D341Med (cell line): ENCODE measurements at regions not wholly inside any gene's neighbourhood (a gene's known extent, or its start where the extent isn't known, plus 50 kb on each side); places are given as distances from the start of the nearest gene placed in this dataset.

ENCODE experiments used
- DNase-seq: peaks from one replicate; pipeline ENCODE4 v3.0.0; 2012; ENCODE audit warnings: low spot score

DNA sequence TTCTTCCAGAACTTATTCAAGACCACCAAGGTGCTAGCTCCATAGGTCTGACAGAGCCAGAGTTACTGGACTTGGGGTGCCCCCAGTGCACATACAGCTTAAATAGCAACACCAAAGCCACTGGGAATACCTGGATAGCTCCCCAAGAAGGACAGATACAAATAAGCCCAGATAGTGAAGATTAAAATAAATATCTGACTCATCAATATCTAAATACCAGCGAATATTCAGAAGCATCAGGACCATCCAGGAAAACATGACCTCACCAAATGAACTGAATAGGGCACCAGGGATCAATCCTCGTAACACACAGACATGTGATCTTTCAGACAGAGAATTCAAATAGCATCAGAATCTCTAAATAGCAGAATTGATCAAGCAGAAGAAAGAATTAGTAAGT is 931.6 kb downstream of the OTOL1 start:
- DNase-seq = no peak

DNA sequence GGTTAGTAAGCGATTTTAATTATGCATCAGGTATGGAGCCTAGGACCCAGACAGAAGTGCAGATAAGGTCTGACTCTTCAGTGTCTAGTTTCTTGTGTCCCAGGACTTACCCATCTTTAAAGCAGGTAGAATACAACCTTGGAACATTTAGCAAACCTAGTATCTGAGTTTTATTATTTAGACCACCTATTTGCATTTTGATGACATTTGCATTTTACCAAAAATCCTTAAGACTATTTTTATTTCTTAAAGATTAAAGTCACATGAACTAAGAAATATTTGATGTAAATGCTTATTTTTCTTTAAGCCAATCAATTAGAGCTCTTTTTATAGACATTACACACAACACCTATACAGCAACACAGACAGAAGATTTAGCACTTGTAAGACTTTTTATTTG is 939.1 kb downstream of the OTOL1 start:
- no peak for DNase-seq

DNA sequence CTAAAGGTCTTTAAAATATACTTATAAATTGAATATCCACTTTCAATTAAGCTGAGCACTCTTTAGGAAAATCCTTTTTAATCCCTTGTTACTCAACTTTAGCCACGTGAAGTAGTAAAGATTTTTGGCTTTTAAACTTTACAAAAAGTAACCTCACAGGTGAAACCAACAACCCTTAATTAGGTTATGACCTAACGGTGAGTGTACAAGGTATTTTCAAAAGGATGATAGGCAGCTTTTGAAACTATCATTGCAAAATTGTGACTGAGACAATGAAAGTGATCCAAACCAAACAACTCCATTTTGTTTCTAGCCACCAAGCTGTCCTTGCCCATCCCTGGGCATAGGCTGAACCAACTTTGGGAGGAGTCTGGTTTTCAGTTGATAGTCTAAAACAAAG is 940.2 kb downstream of the OTOL1 start:
- no peak for DNase-seq

DNA sequence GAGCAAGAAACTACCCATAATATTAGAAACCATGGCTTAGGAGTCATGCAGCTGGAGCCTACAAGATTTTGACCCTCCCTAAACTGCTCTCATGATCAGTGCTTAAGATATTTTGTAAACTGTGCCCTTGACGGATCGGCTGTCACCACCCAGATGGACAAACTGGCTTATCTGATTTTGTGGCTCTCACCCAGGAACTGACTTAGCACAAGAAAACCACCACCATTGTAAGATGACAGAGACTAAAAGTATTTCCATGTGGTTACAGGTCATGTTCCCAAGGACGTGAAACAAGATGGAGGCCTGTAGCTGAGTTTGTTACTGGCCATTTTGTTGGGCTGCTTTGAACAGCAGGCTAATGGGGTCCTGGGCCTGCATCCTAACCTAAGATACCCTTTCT is 940.9 kb downstream of the OTOL1 start:
- DNase-seq = no peak

DNA sequence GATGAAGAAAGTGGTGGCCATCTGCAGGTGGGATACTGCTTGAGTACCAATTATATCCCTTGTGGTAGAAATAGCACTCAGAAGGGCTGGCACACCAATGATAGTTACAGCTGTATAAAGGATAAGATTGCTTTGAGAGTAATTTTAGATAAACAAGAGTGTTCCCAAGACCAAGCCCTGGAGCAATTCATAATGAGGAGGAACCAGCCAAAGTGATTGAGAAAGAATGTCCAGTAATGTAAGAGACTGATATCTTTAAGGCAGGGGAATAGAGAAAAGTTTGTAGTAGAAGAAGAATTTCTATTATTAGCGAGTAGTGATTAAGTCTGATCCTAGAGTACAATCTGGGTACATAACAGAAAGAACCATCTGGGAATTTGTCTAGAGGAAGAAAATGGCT is 945.1 kb downstream of the OTOL1 start:
- no peak for DNase-seq

DNA sequence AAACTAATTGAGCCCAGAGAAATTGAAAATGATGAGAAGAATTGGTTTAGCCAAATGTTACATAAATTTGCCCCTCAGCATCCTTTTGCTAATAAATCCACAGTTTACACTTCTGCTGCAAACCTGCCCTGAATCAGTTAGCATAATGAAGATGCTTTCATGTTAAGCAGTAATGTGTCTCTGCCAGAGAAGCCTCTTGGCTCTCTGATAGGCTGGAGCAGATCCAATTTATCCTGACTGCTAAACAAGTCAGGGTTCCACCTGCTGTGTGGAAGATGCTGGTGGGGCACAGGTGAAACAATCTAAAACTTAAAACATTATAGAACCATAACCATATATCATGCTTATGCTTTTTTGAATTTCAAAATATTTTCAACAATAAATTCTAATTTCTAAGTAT is 946.8 kb downstream of the OTOL1 start:
- DNase-seq = no peak

DNA sequence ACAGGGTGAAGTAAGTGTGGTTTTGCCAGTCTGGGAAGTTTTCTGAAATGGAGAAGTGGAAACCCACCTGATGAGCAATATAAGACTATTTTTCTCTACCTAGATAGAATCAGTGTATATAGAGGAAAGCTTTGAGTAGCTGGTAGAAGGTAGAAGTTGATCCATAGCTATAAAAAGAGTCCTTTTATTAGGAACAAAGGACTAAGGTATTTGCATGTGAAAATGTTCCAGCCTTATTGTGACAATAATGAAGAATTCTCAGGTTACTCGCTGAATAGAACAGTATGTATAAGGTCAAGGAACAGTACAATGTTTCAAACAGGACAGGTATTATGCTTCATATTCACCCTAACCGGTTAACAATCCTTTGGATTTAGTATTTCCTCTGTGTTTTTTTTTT is 972.2 kb downstream of the OTOL1 start:
- no peak for DNase-seq

DNA sequence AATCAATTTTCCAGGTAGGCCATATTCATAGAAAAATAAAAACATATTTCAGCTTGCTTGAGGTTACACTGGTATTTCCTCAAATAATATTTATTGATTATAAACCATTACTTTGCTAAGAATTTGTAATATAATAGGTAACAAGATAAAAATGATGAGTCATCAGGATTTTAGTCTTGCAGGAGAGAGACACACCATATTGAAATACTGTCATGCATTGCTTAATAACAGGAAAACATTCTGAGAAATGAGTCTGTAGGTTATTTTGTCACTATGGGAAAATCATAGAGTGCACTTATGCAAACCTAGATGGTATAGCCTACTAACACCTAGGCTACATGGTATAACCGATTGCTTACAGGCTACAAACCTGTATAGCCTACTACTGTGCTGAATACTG is 990.5 kb downstream of the OTOL1 start:
- DNase-seq = no peak

DNA sequence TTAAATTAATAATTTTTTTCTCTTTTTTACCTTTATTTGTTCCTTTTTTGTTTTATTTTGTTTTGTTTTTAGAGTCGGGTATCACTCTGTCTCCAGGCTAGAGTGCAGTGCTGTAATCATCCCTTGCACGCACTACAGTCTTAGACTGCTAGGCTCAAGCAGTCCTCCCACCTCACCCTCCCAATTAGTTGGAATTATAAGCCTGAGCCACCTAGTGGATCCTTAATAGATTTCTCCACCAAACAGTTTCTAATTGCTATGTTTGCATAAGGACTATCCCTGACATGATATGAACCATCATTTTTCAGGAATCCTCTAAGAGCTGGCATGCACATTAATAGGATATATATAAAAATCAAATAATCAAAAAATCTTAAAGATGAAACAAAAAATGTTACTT is 993.2 kb downstream of the OTOL1 start:
- peak; percentile 37 for DNase-seq

DNA sequence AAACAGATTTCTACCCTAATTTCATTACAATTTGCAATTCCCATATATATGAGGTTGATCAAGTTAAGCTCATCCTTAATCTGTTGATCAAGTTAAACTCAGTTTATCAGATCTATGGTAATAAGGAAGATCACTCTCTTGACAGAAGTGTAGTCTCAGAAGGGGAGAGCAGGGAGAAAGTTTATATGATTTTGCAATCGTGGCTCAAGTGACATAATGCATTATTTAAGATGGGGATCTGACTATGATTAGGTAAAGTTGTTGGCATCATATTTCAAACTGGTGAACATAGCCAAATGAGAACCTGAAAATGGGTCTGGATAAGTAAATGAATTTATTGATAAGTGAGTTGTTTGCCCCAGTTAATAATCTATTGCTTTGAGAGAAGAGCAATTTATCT is 995.3 kb downstream of the OTOL1 start:
- DNase-seq = no peak

DNA sequence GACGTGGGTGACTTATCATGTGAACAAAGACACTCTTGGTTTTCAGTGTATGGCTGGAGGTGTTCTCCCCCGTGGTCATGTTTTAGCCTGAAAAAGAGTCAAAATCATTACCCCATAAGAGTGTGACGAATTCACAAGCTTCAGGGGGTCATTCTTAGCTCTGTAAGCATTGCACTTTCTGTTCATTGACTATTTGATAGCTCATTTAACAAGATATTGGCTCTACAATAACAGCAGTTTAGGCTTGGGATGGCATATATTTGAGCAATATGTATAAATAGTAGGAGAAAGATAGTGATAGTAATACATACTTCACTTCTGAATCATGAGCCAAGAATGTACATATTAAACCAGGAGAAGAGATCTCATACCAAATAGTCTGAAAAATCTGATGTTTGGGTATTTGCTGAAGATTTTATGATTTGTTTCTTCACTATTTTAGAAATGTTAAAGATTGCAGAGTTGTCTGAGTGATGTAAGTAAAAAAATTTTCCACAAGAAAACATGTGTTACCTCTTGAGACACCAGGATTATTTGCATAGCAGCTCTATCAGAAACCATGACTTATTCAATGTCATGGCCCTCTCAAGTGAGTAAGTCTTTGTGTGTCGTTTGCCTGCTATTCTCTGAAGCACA is 996.0 kb downstream of the OTOL1 start:
- no peak for DNase-seq

DNA sequence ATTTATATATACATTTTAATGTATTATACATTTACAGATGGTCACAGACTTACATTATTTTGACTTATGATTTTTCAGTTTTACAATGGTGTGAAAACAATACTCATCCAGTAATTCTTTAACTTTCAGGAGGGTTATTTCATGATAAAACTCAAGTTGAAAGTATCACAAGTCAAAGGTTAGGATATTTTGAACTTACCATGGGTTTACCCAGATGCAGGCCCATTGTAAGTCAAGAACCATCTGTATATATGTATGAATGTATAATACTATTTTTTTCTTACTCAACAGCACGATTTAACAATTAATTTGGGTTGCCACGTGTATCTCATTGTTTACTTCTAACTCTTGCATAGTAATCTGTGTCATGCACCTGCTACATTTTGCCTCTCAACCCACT is 1002.0 kb downstream of the OTOL1 start:
- no peak for DNase-seq

DNA sequence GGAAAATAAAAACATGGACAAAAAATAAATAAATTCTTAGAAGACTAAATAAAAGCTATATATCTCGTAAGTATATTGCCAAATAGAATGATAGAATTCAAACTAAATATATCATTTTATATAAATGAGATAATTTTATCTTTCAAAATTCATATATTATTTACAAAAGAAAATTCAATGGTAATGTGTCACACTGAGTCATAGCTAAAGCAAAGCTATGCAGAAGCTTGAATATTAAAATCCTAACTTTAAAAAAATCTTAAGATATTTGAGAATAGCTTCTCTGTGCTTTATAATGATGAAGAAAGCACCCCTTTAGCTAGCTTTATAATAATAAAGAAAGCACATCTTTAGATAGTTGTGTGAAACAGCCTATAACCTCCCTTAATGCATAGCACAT is 1010.8 kb downstream of the OTOL1 start:
- DNase-seq = no peak

DNA sequence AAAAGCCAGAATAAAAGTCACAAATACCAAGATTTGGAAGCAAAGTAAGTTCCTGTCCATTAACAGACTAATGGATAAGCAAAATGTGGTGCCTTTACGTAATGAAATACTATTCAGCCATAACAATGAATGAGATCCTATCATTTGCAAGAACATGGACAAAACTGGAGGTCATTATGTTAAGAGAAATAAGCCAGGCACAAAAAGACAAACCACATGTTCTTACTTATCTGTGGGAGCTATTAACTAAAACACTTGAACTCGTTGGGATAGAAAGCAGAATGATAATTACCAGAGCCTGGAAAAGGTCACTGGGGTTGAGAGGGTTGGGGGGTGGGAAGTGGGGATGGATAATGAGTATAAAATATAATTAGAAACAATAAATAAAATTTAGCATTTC is 1015.9 kb downstream of the OTOL1 start:
- no peak for DNase-seq

DNA sequence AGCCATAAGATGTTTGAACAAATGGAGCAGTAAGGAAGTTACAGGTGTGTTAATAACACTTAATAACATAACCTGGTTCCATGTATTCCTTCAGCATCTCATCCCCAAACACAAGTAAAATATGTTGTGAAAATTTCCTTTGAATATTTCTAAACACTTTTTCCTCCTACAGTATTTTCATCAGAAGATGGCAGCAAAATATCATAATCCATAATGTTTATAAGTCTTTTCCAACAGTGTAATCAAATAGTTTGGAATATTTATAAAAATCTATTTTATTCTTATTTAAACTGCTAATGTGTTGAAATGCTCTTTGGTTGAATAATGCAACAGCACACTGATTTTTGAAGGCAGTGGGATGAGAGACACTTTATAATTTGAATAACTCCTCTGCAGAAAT is 1020.5 kb downstream of the OTOL1 start:
- DNase-seq = no peak

DNA sequence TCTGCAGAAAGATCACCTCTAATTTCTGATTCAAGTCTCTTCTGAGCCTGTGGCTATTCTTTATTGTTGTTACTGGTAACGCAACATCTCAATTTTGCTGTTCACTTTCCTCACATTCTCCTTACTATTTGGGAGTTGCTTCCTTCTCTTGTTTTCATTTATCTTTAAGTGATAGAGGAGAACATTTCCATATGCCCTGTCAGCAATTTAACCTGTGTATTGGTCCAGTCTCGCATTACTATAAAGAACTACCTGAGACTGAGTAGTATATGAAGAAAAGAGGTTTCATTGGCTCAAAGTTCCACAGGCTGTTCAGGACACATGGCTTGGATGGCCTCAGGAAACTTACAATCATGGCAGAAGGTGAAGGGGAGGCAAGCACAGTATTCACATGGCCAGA is 1025.1 kb downstream of the OTOL1 start:
- no peak for DNase-seq

DNA sequence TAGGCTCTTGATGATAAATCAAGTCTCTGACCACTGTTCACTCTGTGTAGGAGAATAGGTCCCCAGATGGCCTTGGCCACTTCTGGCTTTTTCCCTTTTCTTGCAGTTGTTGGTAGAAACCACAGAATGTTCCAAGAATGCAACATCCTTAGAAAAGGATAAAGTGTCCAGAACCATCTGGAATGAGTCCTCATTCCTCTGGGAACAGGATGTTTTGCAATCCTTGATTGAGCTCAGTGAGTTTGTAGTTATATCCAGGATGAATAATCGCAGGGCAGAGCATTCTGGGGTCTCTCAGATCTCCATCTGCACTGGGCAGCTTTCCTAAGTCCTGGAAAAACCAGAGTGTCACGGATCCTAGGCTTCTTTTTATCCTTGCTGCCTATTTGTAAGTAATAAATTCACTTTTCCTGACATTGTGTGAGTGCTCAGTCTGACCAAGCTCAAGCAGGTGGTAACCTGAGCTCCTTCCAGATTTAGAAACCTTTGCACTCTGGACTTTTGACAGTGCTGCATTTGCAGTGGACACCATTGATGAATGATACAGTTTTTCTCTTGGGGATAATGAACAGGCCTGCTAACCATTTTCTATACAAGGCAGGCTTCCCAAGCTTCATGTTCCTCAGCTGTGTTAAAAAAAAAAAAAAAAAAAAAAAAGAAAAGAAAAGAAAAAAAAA is 1028.6 kb downstream of the OTOL1 start:
- no peak for DNase-seq

DNA sequence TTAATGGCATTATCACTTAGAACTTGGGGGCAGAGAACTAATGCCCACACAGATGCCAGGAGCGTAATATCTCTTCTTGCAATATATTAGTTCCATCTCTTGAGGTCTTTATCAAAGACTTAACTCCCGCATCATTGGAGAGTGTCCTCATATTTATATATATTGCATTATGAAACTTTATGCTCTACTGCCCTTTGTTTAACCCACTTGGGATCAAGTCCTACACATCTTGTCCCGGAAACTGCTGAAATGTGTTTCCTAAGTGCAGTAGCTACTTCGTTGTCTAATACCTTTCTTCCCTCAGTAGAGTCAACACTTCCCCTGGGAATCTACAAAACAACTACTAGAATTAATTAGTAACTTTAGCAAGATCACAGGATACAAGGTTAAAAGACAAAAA is 1029.2 kb downstream of the OTOL1 start:
- DNase-seq = no peak

DNA sequence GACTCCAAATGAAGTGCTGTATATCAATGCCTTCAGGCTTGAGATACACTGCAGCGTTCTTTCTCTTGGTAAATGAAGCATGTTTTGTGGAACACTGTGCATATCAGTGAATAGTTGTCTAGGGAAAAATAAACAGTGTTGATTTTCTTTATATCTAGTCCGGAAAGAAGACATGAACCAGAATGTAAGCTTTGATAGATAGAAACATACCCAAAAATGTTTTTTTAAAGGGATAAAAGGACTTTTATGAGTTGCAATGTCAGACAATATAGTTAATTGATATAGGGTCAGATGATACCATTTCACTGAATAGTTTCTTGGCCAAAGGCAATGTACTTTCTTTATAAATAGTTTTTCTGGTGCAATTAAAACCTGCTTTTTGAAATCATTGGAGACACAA is 1037.8 kb downstream of the OTOL1 start:
- DNase-seq = no peak

DNA sequence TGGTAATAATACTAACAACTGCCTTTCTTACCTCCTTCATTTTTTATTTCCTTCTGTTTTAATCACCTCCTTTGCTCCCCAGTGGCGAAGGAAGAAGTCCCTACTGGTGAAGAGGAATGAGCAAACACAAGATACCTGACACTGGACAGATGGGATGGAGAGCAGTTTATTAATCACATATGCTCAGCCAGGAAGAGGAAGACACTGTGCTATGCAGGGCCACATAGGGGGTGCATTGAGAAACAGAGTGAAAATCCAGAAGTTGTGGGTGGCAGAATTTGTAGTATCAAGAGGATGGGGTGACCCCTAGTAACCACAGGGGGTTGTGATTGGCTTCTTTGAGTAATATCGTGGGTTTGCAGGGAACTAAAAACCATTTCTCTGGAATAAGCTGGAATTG is 1041.9 kb downstream of the OTOL1 start:
- DNase-seq = no peak

DNA sequence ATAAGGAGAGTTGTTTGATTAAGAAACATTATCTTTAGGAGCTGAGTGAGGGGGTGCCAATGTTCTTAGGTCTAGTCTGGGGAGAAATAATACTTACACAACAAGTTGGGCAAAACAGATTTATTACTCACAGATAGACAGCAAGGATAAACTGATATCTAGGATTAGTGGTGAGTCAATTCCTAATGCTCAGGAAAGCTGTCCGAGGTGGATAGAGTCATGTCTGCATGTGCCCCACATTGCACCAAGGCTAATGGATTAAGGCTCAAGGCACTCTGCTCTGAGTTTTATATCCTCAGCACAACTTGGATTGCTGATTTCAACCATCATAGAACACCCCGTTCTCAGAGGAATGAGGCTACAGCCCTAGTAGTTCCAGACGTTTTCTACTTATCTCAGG is 1042.3 kb downstream of the OTOL1 start:
- no peak for DNase-seq

DNA sequence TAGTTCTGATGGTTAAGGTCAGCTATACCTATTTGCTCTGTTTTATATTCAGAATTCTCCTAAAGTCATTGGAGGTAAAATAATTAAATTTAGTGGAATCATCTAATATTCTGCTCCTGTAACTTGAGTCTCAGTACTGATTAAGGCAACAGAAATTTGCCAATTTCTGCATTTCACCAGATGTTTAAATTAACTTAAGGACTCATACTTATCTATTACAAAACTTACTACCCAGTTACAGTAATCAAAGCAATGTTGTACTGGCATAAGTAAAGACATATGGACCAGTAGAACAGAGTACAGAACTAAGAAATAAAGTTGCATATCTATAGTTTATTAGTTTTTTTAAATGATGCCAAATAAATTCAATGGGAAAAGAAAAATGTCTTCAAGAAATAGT is 1043.8 kb downstream of the OTOL1 start:
- DNase-seq = no peak

DNA sequence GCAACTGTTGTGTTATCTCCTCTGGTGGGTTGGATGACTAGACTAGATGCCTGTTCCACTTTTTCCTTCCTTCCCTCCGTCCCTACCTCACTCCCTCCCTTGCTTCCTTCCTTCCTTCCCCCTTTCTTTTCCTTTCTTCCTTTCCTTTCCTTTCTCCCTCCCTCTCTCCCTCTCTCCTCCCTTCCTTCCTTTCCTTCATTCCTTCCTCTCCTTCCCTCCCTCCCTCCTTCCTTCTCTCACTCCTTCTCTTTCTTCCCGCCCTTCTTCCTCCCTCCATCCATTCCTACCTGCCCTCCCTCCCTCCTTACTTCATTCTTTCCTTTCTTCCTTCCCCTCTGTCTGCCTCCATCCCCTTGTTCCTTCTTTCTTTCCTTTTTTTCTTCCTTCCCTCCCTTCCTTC is 1045.3 kb downstream of the OTOL1 start:
- DNase-seq = no peak

DNA sequence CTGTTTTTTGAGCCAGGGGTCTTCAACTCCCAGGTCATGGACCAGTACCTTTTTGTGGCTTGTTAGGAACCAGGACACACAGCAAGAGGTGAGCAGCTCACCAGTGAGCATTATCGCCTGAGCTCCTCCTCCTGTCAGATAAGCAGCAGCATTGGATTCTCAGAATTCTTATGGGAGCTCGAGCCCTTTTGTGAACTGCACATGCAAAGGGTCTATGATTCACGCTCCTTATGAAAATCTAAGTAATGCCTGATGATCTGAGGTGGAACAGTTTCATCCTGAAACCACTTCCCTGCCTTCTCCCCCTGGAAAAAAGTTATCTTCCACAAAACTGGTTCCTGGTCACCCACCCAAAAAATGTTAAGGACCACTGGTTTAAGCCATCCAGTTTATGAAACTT is 1047.6 kb downstream of the OTOL1 start:
- no peak for DNase-seq
